ENCODE measurements at regions not wholly inside any gene's neighbourhood (a gene's known extent, or its start where the extent isn't known, plus 50 kb on each side); places are given as distances from the start of the nearest gene placed in this dataset.
A peak's percentile ranks its signal among the peaks of the same experiment; 100 is the strongest.

DNA sequence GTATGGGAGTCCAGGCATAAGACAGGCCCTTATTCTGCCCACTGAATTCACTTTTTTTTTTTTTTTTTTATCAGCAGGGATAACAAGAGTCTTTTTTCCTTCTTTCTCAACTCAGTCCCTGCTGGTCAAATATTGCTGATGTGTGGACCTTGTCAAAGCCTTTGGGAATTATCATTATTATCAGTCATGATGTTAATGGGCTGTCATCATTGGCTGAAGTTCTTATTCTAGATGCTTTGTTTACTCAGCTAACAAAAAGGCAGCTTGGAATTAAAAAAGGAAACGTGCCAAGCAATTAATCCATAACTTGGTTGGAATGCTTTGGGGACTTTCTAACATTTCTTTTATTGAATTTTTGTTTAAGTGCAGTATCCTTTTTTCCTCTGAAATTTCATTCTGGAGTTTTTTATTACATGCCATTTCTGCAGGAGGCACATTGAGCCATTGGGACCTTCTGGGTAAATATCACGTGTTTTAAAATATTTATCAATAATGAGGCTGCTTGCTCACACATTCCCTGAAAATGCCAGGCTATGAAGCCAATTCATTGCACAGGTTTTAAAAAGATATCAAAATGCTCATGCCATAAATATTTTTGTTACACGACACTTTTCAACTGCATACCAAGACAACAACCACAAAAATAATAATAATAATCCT, 246.3 kb downstream of the TXNL1 start:
- DNase-seq (ENCODE audit: low read depth), result peak; percentile 15

DNA sequence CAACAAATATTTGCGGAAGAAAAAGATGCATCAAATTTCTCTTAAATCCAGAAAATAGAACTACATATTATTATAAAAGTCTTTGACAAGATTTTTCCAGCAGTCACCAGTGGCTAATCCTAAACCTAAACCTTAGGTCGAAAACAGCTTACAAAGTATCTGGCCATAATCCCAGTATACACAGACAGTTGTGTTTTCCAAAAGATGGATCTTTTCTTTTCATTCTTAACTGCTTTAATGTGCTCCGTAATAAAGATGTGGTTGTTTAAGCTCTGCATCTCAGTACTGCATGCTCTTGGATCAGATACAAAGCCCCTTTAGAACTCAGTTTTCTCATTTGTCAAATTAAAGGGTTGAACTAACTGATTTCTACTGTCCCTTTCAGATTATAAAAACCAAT, 247.8 kb downstream of the TXNL1 start:
- no peak for DNase-seq (ENCODE audit: low read depth)
- TF ChIP-seq, protein P1, sequence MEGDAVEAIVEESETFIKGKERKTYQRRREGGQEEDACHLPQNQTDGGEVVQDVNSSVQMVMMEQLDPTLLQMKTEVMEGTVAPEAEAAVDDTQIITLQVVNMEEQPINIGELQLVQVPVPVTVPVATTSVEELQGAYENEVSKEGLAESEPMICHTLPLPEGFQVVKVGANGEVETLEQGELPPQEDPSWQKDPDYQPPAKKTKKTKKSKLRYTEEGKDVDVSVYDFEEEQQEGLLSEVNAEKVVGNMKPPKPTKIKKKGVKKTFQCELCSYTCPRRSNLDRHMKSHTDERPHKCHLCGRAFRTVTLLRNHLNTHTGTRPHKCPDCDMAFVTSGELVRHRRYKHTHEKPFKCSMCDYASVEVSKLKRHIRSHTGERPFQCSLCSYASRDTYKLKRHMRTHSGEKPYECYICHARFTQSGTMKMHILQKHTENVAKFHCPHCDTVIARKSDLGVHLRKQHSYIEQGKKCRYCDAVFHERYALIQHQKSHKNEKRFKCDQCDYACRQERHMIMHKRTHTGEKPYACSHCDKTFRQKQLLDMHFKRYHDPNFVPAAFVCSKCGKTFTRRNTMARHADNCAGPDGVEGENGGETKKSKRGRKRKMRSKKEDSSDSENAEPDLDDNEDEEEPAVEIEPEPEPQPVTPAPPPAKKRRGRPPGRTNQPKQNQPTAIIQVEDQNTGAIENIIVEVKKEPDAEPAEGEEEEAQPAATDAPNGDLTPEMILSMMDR (IDR thresholded peaks at IDR 0.05; ENCODE audit: control insufficient read depth, extremely low read depth, insufficient read depth), result no peak
- no peak overlapping the region for H3K4me3 ChIP-seq (ENCODE audit: low read depth, low read length)

More for the DNA sequence above, 246.3 kb downstream of the TXNL1 start:
- no peak overlapping the region for H3K4me3 ChIP-seq (ENCODE audit: low read depth, low read length)
- TF ChIP-seq, protein P1 (IDR thresholded peaks at IDR 0.05; ENCODE audit: control insufficient read depth, extremely low read depth, insufficient read depth), result no peak

DNA sequence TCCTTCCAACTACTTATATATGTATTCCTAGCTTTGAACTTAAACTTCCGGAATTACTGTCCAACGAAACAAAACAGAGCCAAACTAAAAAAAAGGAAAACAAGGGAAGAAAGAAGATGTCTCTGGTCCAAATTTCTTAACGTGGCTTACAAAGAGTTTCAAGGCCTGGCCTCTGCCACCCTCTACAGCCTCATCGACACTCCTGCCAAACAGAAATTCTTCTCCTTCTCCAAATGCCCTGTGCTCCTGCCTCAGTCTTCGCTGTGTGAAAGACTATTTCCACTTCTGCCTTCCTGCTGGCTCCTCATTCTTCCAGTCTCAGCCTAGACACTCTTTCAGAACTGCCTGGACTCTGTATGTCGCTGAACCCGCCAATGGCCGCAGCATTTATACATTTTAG, 249.2 kb downstream of the TXNL1 start:
- H3K4me3 ChIP-seq (ENCODE audit: low read depth, low read length), result no peak overlapping the region
- TF ChIP-seq, protein P1 (IDR thresholded peaks at IDR 0.05; ENCODE audit: control insufficient read depth, extremely low read depth, insufficient read depth), result no peak
- no peak for DNase-seq (ENCODE audit: low read depth)

DNA sequence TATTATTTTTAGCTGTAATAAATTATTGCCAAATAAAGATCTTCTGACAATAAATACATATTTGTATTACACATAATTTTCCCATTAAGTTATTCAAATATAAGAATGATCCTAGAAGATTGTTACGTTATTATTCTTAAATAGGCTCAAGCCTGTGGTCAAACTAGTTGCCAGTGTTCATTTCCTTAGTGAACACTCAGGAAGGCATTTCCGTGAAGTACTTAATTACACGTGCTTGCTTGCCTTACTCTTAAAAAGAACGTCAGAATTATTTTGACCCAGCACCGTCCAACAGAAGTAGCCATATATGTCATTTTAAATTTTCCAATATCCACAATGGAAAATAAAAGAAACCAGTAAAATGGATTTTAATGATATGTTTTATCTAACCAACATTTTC, 249.8 kb downstream of the TXNL1 start:
- TF ChIP-seq, protein P1 (IDR thresholded peaks at IDR 0.05; ENCODE audit: control insufficient read depth, extremely low read depth, insufficient read depth), result no peak
- H3K4me3 ChIP-seq (ENCODE audit: low read depth, low read length), result no peak overlapping the region
- no peak for DNase-seq (ENCODE audit: low read depth)

DNA sequence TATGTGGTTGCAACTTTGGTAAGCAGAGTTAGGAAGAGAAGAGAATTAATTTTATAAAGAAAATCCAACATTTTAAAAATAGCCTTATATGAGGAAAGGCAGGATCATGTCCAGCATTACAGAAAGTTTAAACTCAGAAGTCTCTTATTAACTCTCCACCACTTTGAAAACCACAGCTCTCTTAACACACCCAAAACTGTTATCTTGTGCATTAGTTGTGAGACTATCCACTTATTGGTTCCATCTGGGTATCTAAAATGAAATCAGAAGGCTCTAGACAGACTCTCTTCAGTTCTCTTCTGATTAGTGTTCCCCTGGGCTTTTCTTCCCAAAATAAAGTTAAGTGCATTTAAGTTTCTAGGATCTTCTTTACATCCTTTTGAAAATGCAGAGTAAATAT, 251.5 kb downstream of the TXNL1 start:
- TF ChIP-seq, protein P1 (IDR thresholded peaks at IDR 0.05; ENCODE audit: control insufficient read depth, extremely low read depth, insufficient read depth), result no peak
- DNase-seq (ENCODE audit: low read depth), result no peak
- no peak overlapping the region for H3K4me3 ChIP-seq (ENCODE audit: low read depth, low read length)

DNA sequence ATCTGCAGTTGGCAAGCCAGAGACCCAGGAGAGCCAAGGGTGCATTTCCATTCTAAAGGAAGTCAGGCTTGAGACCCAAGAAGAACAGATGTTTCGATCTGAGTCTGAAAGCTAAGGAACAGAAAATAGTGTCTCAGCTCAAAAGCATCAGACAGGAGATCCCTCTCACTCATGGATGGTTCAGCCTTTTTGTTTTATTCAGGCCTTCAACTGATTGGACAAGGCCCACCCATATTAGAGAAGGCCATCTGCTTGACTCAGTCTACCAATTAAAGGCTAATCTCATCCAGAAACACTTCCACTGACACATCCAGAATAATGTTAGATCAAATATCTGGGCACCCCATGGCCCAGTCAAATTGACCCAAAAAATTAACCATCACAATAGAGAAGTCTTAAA, 255.0 kb downstream of the TXNL1 start:
- DNase-seq (ENCODE audit: low read depth), result no peak
- no peak overlapping the region for H3K4me3 ChIP-seq (ENCODE audit: low read depth, low read length)
- TF ChIP-seq, protein P1 (IDR thresholded peaks at IDR 0.05; ENCODE audit: control insufficient read depth, extremely low read depth, insufficient read depth), result no peak

DNA sequence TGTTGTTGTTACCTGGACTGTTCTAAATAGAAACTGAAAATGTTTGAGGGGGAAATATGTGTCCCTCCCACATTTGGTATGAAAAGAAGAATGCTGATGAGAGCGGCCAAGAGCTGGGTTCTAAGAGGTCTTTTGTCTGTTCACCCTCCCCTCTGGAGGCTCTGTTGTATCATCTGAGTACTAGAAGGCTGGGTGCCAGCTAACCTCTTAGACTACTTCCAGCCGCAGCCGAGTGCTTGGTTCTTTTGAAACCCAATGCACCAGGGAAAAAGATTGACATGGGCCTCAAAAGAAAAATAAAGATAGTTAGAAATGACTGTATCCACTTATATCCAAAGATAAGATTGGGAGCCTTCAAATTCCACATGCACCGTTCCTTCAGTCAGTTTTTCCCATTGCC, 255.9 kb downstream of the TXNL1 start:
- no peak overlapping the region for H3K4me3 ChIP-seq (ENCODE audit: low read depth, low read length)
- TF ChIP-seq, protein P1 (IDR thresholded peaks at IDR 0.05; ENCODE audit: control insufficient read depth, extremely low read depth, insufficient read depth), result no peak
- no peak for DNase-seq (ENCODE audit: low read depth)

All from LNCaP clone FGC (cell line).